HCT116 (cell line): ENCODE measurements at regions not wholly inside any gene's neighbourhood (a gene's known extent, or its start where the extent isn't known, plus 50 kb on each side); places are given as distances from the start of the nearest gene placed in this dataset.
"Not testable (repeated sequence)": the region's sequence is repeated elsewhere in the genome, so short reads cannot be mapped to it uniquely, and the experiment has no call there.

ENCODE experiments used
- ATAC-seq: fragments of 200-7000 bp; cut with Tn5 transposase; 2 replicates; pipeline ENCODE4 v1.9.1; 2020; ENCODE audit warnings: mild to moderate bottlenecking, moderate library complexity
- BruUV-seq: library from RNA; stranded (reverse); fragments of 400-500 nt; replicated peaks from 2 replicates; lab custom pipeline; 2021; lab: Mats Ljungman, UMichigan
- CTCF ChIA-PET: fragments of 300-600 bp; sonication (Branson Sonifier 250); formaldehyde crosslinking; loops from one replicate; lab custom pipeline; 2021; ENCODE audit warnings: antibody characterized with exemption; lab: Charles Lee
- POLR2A ChIA-PET: fragments of 300-600, 350-600 bp; sonication (Branson Sonifier 250); formaldehyde crosslinking; loops from one replicate; lab custom pipeline; 2021; ENCODE audit warnings: antibody characterized with exemption; lab: Charles Lee
- RAD21 ChIA-PET, 2 experiments: fragments of 300-600 bp; sonication (Branson Sonifier 250); formaldehyde crosslinking; loops; one replicate each; lab custom pipeline; 2023; ENCODE audit warnings: low total read pairs in 2 of 2; ENCODE audit not compliant: uncharacterized antibody in 2 of 2, unreplicated experiment in 2 of 2, low non-redundant PET in 1 of 2; lab: Charles Lee
- DNase-seq: peaks from one replicate; pipeline ENCODE4 v3.0.0-alpha.2; 2010; ENCODE audit warnings: low read depth, low spot score
- H2AFZ ChIP-seq: fragments of 200-600 bp; shearing (Covaris generic), sonication (generic); 2 replicates; pipeline ENCODE4 v1.6.1; 2017; ENCODE audit warnings: low read depth, mixed run types, mixed read lengths, antibody characterized with exemption, low read length; ENCODE audit not compliant: poor library complexity, severe bottlenecking
- H3K27ac ChIP-seq: 2 replicates; pipeline ENCODE4 v1.5.1; 2012; ENCODE audit warnings: low read depth, low read length
- H3K27me3 ChIP-seq: fragments of 200-600 bp; sonication (generic); 2 replicates; pipeline ENCODE4 v1.6.1; 2016; ENCODE audit warnings: mixed run types, low read length, mixed read lengths; ENCODE audit not compliant: insufficient read depth
- H3K36me3 ChIP-seq, 2 experiments: fragments of 200-500 bp in 1 of 2; fragments of 200-600 bp in 1 of 2; sonication (Bioruptor generic) in 1 of 2; sonication (generic) in 1 of 2; 2 replicates each; pipeline versions ENCODE4 v1.5.1 to v1.6.1; 2014 to 2016; ENCODE audit warnings: low read length in 2 of 2, inconsistent platforms in 1 of 2, mixed read lengths in 1 of 2, mixed run types in 1 of 2; ENCODE audit not compliant: insufficient read depth in 2 of 2, control insufficient read depth in 1 of 2
- H3K4me1 ChIP-seq, 2 experiments: fragments of 200-600 bp in 1 of 2; sonication (generic) in 1 of 2; 2 replicates each; pipeline versions ENCODE4 v1.5.1 to v1.6.1; 2012 to 2017; ENCODE audit warnings: low read length in 2 of 2, inconsistent platforms in 1 of 2, mild to moderate bottlenecking in 1 of 2, mixed read lengths in 1 of 2, mixed run types in 1 of 2, moderate library complexity in 1 of 2; ENCODE audit not compliant: insufficient read depth in 2 of 2, control insufficient read depth in 1 of 2
- H3K4me2 ChIP-seq: fragments of 200-600 bp; sonication (generic); 2 replicates; pipeline ENCODE4 v1.6.1; 2017; ENCODE audit warnings: mixed run types, low read length, mixed read lengths
- H3K4me3 ChIP-seq, 2 experiments: fragments of 200-600 bp in 1 of 2; sonication (generic) in 1 of 2; replicated peaks in 1 of 2; 2 replicates each; pipeline ENCODE4 v1.5.1; 2011 to 2016; ENCODE audit warnings: low read length in 2 of 2, control low read depth in 1 of 2, low read depth in 1 of 2, mild to moderate bottlenecking in 1 of 2, mixed read lengths in 1 of 2, mixed run types in 1 of 2
- H3K79me2 ChIP-seq: fragments of 200-600 bp; sonication (generic); 2 replicates; pipeline ENCODE4 v1.6.1; 2017; ENCODE audit warnings: mild to moderate bottlenecking, mixed run types, low read length, moderate library complexity, mixed read lengths; ENCODE audit not compliant: insufficient read depth
- H3K9ac ChIP-seq: fragments of 200-600 bp; sonication (generic); 2 replicates; pipeline ENCODE4 v1.6.1; 2016; ENCODE audit warnings: low read length, mixed read lengths
- H3K9me2 ChIP-seq: fragments of 200-600 bp; sonication (generic), shearing (Covaris generic); 2 replicates; pipeline ENCODE4 v1.6.1; 2017; ENCODE audit warnings: mixed run types, mild to moderate bottlenecking, moderate library complexity; ENCODE audit not compliant: insufficient read depth
- H3K9me3 ChIP-seq, 2 experiments: fragments of 200-500 bp in 1 of 2; fragments of 200-600 bp in 1 of 2; sonication (Bioruptor generic) in 1 of 2; sonication (generic) in 1 of 2; 2 replicates each; pipeline ENCODE4 v1.6.1; 2014 to 2017; ENCODE audit warnings: low read length in 2 of 2, mixed read lengths in 2 of 2, inconsistent platforms in 1 of 2, low read depth in 1 of 2, mild to moderate bottlenecking in 1 of 2, mixed run types in 1 of 2, moderate library complexity in 1 of 2; ENCODE audit not compliant: control insufficient read depth in 1 of 2, insufficient read depth in 1 of 2
- H4K20me1 ChIP-seq: fragments of 200-600 bp; sonication (generic), shearing (Covaris generic); 2 replicates; pipeline ENCODE4 v1.6.1; 2017; ENCODE audit warnings: mixed run types, mild to moderate bottlenecking, moderate library complexity; ENCODE audit not compliant: insufficient read depth
- ATF3 ChIP-seq: IDR thresholded peaks from 2 replicates; pipeline ENCODE4 v1.6.1; 2012
- CEBPB ChIP-seq: IDR thresholded peaks from 2 replicates; pipeline ENCODE4 v1.6.1; 2012; ENCODE audit warnings: low read depth
- ELF1 ChIP-seq: IDR thresholded peaks from 2 replicates; pipeline ENCODE4 v1.6.1; 2012; ENCODE audit warnings: low read depth, borderline replicate concordance
- EZH2 ChIP-seq: fragments of 200-600 bp; sonication (generic); IDR thresholded peaks from 2 replicates; pipeline ENCODE4 v1.6.1; 2017; ENCODE audit warnings: antibody characterized with exemption, mixed run types
- JUND ChIP-seq: IDR thresholded peaks from 2 replicates; pipeline ENCODE4 v1.6.1; 2012
- RAD21 ChIP-seq: IDR thresholded peaks from 2 replicates; pipeline ENCODE4 v1.6.1; 2012; ENCODE audit warnings: low read depth, mild to moderate bottlenecking
- SIN3A ChIP-seq: IDR thresholded peaks from 2 replicates; pipeline ENCODE4 v1.6.1; 2012; ENCODE audit warnings: low read depth
- SP1 ChIP-seq: IDR thresholded peaks from 2 replicates; pipeline ENCODE4 v1.6.1; 2012; ENCODE audit warnings: low read depth
- SRF ChIP-seq: IDR thresholded peaks from 2 replicates; pipeline ENCODE4 v1.6.1; 2012; ENCODE audit warnings: low read depth
- intact Hi-C: fragments of 100-400 bp; cut with micrococcal nuclease; formaldehyde crosslinking; loops from 2 replicates; pipeline ENCODE4 v1.10.0; 2022

- Histone ChIP-seq H3K4me3 (no peak overlapping the region), H3K4me1 (no peaks in the 10 kb centered on the region), H4K20me1 (no peaks in the 10 kb centered on the region), H3K9me3 (peaks cover 8 to 35% of the 10 kb centered on the region in 2 experiments; a peak in 2 of 4 replicates), H2AFZ (no peak overlapping the region), H3K36me3 (no peaks in the 10 kb centered on the region), H3K9ac (no peak overlapping the region), H3K4me2 (no peak overlapping the region), H3K79me2 (no peaks in the 10 kb centered on the region), H3K9me2 (no peaks in the 10 kb centered on the region), H3K27me3 (no peaks in the 10 kb centered on the region), H3K27ac (no peak overlapping the region)
- intact Hi-C loops = no loop called here
- CTCF ChIA-PET = no interaction called here
- BruUV-seq = no TSS peak
- ATAC-seq (no peak), DNase-seq (no peak)
- POLR2A ChIA-PET = no interaction called here
- RAD21 ChIA-PET = no interaction called here
- TF ChIP-seq CEBPB (no peak), ATF3 (no peak), JUND (no peak), SRF (no peak), ELF1 (no peak), EZH2 (no peak), RAD21 (no peak), SP1 (no peak), SIN3A (no peak)
Measured at GRCh38 chr13:54124700-54125099, 1096.1 kb downstream of the OLFM4 start.

- H3K27me3 ChIP-seq, H3K9me3 ChIP-seq, H3K27ac ChIP-seq, H3K9me2 ChIP-seq, CTCF ChIA-PET, H3K36me3 ChIP-seq, H4K20me1 ChIP-seq, H3K4me2 ChIP-seq, DNase-seq, BruUV-seq, H2AFZ ChIP-seq, intact Hi-C loops, H3K9ac ChIP-seq, H3K79me2 ChIP-seq, H3K4me3 ChIP-seq, POLR2A ChIA-PET, RAD21 ChIA-PET, ATAC-seq, H3K4me1 ChIP-seq: not testable (repeated sequence)
Measured at GRCh38 chr13:54130931-54131330, 1102.3 kb downstream of the OLFM4 start.

- H3K4me3 ChIP-seq, H3K79me2 ChIP-seq, DNase-seq, H3K4me2 ChIP-seq, H3K9me2 ChIP-seq, H3K9ac ChIP-seq, H4K20me1 ChIP-seq, H3K9me3 ChIP-seq, H3K27me3 ChIP-seq, H3K4me1 ChIP-seq, intact Hi-C loops, RAD21 ChIA-PET, H3K27ac ChIP-seq, H2AFZ ChIP-seq, ATAC-seq, POLR2A ChIA-PET, CTCF ChIA-PET, BruUV-seq, H3K36me3 ChIP-seq: not testable (repeated sequence)
Measured at GRCh38 chr13:54131433-54131832, 1102.8 kb downstream of the OLFM4 start.

DNA sequence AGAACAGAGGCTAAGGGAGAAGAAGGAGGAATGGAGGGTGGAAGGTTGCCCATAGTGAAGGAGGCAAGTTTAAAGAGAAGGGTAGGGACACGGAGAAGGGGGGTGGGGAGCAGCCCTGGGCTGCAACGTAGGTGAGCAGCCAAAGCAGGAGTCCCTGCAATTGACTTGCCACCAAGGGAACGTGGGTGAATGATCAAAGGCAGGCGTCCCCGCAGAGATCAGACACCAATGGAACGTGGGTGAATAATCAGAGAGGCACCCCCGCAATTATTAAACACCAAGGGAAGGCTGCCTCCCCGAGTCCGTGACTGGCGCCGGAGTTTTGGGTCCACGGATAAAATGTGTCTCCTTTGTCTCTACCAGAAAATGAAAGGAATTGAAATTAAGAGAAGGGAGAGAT is 1103.5 kb downstream of the OLFM4 start:
- RAD21 ChIA-PET, H3K9me2 ChIP-seq, H4K20me1 ChIP-seq, intact Hi-C loops, H3K9me3 ChIP-seq, H3K27ac ChIP-seq, DNase-seq, BruUV-seq, CTCF ChIA-PET, H3K36me3 ChIP-seq, H3K4me1 ChIP-seq, H3K4me3 ChIP-seq, POLR2A ChIA-PET, H3K4me2 ChIP-seq, ATAC-seq, H3K9ac ChIP-seq, H2AFZ ChIP-seq, H3K27me3 ChIP-seq, H3K79me2 ChIP-seq: not testable (repeated sequence)
